HPDE6-E6E7 (cell line): ENCODE measurements at regions not wholly inside any gene's neighbourhood (a gene's known extent, or its start where the extent isn't known, plus 50 kb on each side); places are given as distances from the start of the nearest gene placed in this dataset.

Experiments used
- DNase-seq: peaks from one replicate; pipeline ENCODE4 v3.0.0; 2011; ENCODE audit warnings: missing footprints; ENCODE audit errors: extremely low spot score

DNA sequence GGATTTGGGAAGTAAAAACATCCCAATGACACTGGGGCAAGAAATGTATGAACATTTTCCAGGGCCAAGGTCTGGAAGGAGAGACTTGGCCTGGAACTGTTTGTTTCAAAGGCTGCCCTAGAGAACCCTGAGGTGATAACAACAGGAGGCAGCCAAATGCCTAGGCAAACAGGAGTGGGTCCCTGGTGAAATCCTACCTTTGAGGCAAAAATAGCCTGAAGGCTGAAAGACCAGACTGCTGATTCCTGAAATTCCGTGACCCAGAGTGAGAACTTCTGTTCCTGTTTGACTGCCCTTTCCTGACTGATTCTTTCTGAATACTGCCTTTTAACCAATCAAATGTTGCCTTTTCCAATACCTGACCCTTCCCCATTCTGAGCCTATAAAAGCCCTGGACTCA lies 196.4 kb downstream of the NSUN3 start:
- no peak for DNase-seq

DNA sequence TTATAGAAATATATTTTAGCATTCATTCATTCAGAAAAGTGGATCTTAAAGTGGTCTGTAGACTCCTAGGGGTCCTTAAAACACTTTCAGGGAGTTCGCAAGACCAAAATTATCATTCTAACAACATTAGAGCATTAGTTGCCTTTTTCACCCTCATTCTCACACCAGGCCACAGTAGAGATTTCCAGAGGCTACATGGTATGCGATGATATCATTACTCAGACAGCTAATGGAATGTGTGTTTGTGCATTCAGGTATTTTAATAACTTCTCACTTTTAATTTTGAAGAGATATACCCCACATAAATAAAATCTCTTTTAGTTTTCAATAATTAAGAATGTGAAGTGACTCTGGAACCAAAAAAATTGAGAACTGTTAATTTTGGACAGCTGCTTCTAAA lies 206.9 kb downstream of the NSUN3 start:
- no peak for DNase-seq

DNA sequence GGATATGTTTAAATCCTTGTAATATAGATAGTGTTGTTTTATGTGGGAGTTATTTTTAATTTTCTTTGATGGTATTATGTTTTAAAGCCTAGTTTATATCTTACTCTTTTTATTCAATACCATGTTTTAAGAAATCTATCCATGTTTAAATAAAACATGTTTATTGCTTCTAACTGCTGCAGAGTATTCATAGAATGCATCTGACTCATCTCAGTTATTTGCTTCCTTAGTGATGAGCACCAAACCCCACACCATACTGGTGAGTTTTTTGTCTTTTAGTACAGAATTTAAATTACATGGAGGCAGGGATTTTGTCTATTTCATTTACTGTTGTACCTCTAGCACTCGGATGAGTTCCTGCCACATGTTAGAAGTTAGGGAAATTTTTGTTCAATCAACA lies 209.2 kb downstream of the NSUN3 start:
- DNase-seq, result no peak

DNA sequence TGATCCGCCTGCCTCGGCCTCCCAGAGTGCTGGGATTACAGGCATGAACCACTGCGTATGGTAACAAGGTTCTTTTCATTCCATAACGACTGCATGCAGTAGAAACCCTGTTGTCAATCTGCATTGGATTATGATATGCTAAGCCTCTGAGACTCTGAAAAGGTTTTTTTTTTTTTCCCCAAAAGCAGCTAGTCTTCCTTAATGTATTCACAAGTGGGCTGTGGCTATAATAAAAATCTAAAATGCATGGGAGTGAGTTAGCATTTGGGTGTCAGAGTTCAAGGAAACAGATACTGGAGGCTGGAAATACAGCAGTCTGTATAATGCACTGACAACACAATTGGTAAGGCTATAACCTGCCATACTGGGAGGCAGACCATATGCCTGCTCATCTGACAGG lies 218.1 kb downstream of the NSUN3 start:
- no peak for DNase-seq

DNA sequence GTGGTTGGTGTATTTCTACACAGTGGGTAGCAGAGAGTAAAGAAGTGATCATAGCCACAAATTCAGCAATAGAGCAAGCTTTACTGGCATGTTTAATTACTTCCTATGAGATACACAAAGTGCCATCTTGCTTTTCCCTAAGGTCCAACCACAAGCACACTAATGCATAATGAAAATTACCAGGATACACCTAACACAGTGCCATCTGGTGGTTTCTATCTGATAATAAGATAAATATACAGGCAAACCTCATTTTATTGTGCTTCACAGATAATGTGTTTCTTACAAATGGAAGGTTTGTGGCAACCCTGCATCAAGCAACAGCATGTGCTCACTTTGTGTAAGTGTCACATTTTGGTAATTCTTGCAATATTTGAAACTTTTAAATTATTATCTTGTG lies 223.0 kb downstream of the NSUN3 start:
- no peak for DNase-seq

DNA sequence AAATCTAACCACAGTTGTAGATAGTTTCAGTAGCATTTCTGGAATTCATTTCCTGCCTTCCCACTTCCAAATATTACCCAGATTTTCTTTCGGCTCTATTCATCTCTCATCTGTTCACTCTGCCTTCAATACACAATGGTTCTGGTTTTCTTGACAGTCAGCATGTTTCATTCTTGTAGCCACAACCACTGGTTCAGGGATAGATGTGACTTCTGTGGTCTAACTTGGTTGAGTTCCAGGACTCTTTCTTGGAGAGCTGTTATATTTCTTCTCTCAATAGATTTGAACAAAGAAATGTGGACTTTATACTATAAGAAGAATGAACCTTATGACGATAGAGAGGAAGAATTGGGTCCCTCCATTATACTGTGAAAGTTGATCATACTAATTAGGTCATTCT lies 228.8 kb downstream of the NSUN3 start:
- DNase-seq, result no peak

DNA sequence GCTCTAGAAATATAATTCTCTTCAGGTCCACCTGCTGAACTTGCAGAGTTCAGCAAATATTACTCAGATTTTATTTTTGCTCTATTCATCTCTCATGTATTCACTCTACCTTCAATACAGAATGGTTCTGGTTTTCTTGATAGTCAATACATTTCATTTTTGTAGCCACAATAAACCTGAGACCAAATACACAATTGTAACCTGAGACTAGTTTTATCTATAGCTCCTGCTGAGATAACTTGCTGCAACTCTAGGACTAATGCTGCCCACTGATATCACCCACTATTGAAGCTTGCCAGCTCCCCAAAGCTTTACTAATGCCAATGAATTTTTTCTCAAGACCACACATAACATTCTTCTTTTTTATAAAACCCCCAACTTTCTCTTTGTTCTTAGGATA lies 229.3 kb downstream of the NSUN3 start:
- no peak for DNase-seq

DNA sequence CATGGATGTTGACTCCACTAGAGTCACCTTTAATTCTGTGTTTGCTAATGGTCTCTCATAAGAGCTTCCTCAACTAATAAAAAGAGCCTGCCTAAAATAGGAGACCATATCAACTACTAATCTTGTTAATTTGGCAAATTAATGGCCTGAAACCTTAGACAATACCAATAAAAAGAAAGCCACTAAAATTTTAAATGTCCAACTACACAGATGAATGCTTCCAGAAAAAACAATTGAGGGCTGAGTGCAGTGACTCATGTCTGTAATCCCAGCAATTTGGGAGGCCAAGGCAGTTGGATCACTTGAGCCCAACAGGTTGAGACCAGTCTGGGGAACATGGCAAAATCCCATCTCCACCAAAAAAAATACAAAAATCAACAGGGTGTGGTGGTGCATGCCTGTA lies 230.9 kb downstream of the NSUN3 start:
- DNase-seq, result no peak

DNA sequence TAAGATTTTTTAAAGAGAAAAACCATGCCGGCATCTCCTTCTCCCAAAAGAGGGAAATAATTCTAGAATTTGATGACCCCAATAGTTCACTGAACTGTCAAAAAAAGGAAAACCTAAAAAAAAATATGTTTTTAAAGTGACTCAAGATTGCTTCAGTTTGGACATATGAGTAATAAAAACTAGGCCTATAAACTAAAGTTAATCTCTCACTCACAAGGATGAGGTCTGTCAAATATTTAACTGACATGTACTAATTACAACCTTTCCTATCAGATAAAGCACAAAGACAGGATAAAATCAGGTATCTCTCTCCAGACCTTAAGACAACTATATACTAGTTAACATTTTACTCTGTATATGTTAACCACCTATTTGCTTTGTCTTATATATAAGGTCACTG lies 231.9 kb downstream of the NSUN3 start:
- DNase-seq, result no peak

DNA sequence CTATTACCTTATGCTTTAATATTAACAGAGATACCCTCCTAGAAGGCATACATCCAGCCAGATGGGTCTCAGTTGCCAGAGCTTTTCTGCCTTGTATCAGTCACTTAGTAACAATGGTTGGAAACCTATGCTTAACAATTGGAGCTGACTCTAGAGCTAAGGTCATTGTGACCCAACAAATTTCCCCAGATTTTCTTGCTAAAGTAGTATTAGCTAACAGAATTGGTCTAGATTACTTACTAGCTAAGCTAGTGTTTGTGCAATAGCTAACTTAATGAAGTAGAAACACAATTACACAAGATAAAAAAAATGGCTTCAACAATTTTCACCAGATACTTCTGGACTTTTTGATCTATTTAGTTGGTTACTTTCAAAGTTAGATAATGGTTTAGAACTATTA lies 236.9 kb downstream of the NSUN3 start:
- no peak for DNase-seq

DNA sequence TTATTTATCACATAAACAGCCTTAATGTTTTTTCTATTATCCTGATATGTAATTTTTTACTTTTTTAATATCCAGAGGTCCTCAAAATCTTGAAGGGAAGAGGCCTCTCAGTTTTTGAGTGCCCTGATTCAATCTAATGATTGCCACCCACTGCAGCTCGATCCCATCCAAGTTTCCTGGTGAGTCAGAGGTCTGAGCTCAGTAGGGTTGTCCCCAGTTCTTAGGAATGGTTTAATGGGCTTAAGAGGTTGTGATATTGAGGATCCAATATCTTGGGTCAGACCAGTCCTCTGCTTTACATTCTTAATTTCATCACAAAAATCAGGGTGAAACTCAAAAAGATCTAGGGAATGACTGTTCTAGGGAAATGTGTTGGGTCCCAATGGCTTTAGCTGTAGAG lies 238.5 kb downstream of the NSUN3 start:
- DNase-seq, result no peak

DNA sequence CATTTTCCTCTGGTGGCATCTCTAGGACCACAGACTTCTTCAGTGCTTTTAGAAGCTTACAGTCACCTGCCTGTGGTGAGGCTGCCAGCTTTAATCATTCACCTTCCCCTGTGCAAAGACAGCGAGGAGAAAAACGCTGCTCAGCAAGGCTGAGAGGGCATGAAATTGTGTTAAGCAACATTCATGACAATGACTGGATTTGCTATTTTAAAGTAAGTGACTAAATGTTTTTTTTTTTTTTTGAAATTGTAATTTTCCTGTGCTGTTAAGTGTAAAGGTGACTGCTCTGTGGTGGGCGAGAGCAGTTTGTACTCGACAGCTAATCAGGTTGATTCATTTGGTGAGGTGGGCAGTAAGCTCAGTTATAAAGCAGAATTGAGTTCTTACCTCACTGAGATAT lies 240.4 kb downstream of the NSUN3 start:
- DNase-seq, result no peak

DNA sequence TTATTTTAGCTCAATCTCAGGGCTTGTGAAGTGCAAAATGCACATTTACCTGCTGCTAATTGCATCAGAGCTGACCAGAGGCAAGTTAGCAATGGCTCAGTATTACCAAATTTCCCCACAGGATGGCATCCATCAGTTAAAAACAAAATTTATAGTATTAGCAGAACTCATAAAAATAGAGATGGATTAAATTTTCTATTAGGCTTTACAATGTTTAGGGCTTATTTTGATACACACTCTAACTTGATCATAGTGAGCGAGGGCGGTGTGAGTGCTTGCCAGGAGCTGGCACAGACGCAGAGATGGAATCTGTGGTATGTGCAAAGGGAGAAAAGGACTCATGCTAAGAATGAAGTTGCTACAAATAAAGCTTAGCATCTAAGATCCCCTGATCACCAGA lies 241.0 kb downstream of the NSUN3 start:
- DNase-seq, result no peak

DNA sequence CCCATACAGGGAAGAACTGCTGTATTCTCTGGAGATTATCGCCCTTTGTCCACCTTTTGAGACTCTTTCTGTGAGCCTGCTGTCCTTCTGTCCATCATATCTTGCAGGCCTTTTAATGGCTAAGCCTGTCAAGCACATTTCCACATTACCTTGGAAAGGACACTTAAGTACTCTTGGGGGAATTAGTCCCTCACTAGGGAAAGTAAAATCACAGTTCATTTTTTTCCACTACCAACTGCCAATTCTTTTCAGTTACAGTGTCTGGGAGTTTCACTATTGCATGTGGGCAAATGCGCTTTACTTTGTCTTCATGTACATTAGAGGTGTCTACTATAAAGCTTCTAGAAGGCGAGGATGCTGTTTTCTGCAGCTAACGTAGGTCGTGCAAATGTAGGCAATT lies 242.1 kb downstream of the NSUN3 start:
- DNase-seq, result no peak

DNA sequence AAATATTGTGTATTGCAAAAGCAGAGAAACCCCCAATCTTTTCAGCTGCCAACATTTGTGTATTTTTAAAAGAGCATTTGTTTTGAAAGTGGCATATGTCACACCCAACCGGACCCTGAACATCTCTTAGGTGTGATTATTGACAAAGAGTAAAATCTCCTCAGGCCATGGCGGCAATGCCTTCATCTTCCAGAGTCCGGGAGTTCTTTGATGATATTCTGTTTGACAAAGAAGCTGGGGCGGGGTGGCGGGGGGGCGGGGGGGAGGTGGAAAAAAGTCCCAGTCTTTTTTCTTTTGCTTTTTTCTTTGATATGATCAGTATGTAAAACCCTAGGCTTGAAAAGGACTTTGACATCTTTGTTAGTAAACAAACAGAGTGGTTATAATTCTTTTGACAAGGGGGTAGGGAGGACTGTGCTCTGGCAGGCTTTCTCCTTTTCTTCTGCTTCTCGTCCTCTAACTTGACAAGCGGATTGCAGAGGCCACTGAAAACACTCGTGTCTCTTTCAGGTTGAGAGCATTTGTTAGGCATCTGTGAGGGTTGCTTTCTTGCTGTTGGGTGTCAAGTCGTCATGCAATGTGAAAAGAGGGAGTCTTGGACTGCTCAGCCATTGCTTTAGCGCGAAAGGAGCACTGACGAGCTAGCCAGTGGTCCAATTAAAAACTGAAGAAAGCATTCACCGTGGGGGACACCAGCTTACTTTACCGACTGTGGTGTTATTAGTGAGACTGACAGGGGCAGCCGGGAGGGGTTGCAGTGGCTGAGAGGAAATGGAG lies 243.2 kb downstream of the NSUN3 start:
- DNase-seq, result no peak

DNA sequence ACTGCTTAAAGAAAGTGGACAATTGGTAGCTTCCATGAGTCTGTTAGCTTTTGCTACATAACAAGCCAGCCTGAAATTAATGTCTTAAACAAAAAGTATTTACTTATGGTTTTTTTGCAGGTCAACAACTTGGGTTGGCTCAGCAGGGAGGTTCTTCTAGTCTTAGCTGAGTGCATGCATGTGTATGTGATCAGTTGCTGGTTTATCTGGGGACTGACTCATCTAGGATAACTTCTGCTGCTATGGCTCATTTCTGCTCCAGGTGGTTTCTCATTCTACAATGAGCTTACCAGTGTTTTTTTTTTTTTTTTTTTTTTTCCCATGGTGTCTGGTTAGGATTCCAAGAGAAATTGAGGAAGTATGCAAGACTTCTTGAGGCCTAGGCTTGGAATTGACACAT lies 244.7 kb downstream of the NSUN3 start:
- DNase-seq, result no peak

DNA sequence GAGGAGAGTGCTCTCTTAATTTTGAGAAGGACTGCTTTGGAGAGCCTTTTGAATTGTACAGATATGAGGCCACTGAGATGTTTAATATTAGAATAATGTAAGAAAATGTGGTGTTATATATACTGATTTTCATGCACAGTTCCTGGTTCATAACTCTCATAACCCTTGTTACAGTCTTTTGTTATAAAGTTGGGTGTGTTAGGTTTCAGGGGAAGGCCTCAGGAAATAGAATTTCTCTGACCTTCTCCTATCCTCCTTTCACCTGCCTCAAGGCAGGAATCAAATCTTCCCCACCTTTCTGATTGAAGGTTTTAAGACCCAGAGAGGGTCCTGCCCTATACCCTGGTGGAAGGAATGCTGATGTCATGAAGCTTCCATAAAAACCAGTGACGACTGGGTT lies 245.9 kb downstream of the NSUN3 start:
- DNase-seq, result no peak

DNA sequence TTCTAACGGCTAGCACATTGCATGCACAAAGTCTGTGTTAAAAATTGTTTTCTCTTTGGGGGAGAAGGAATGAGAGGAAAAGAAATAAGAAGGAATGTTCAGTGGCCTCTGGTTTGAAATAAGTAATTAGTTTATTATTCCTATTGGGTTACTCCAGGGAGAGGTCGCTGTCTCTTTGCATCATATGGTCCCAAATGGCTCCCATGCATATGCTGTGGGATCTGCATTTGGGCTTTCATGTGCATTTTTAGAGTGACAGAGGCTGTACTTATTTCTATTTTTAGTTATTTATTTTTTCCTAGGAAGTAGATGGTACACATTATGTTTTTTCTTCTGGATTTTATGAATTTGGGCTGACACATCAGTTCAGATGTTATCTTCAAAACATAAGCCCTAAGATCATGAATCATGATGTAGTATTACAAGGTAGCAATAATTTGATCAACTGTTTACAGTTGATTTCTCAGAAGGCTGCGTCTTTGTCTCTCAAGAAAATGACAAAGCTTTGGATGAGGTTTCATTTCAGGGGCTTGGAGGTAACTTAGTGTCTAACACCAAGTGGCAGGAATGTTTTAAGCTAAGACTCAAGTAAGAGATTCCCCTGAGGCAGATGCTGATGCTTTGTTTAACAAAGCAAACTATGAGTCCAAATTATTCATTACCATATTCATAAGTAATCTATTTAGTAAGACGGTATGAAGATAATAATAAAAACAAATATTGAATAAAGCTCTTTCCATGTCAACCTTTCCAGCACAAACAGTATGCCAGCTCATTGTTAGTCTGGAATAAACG lies 247.7 kb downstream of the NSUN3 start:
- DNase-seq, result no peak

DNA sequence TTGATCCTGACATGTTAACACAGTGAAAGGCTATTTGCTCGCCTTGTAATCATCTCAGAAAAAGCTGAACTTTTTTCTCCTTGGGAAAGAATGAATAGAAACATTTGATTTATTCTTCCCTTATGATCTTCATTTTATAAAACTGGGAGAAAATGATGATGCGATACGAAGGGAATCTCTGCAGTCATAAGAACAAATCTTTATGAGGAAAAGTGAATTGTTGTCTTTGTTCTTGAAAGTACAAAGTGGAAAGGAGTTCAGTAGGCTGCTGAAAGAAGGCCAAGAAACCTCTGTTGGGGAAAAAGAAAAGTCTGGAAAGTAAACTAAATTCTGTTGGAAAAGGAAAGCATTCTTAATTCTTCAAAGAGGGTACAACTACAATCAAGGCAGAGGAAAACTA lies 248.8 kb downstream of the NSUN3 start:
- no peak for DNase-seq

DNA sequence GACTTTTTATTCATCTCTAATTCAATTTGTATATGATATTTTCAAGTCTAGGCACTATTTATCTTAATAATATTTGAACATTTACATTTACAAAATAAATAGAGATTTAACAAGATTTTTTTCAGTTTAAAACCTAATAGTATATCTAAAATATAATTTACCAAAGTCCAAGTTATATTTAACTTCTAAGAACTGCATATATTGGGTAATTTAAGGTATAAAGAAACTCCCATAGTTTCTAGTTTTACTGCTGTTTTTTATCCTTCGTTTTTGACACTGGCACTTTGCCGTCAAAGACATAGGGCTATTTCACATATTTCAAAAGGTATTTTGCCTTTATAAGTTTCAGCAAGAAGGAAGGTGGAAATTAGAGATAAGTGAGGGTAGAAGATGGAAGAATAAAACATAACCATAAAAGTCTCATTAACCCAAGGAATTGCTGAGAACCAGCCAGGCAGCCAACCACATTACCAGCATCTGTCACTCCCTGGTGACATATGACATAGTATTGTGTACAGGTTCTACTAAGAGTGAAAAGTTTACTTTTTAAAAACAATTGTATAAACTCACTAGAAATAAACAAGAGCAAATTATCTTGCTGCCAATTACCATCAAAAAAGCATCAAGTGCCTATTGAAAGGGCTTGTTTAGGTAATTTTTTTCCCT lies 251.5 kb downstream of the NSUN3 start:
- DNase-seq, result no peak

DNA sequence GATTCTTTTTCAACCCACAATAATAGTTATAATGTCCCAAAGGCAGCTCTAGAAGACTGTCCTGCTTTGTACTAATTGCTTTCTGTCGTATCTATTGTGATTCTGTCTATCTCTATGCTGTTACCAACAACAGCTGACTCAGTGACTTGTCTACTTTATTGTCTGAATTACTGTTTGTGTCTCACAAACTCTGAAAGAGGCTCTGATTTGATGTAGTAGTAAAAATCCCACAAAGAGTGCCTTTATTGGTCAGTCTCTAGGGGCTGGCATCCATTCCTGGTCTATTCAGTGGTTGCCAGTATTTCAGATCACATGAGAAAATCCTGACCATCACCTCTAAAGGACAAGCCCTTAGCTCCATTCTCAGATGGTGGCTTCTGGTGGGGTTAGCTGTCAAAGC lies 254.2 kb downstream of the NSUN3 start:
- no peak for DNase-seq

DNA sequence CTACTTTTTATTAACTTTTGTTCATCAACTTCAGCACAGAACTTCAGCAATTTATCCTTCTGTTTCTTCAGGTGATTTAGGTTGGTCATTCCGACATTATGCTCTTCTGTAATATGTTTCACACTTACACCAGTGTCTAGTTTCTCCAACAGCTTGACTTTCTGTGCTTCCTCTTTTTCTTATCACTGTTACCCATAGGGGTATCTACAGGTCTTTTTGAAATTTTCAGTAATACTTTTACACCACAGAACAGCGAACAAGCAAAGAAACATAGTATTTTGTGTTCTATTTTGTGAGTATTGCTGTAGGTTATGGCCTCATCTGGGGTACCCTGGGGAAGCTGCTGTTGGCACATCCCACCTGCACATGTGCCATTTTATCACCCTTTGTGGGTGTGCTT lies 260.7 kb downstream of the NSUN3 start:
- no peak for DNase-seq

DNA sequence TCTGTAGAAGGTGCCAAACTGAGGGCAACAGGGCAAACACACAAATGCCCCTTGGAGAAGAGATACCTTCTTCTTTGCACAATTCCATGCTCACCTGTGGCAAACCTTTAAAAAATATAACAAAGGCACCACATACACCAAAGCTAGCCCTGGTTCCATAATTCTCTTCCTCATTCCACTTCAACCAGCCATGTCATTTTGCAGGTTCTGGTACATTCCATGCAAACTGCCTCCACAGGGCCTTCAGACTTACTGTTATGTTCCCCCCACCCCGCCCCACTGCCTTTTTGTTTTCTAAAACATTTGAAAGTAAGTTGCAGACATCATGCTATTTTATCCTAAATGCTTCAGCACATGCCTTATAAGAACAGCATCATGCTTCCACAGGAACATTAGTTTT lies 269.0 kb downstream of the NSUN3 start:
- DNase-seq, result no peak
